Fibroblast of villous mesenchyme (primary cell): ENCODE measurements at regions not wholly inside any gene's neighbourhood (a gene's known extent, or its start where the extent isn't known, plus 50 kb on each side); places are given as distances from the start of the nearest gene placed in this dataset.
"Not testable (repeated sequence)": the region's sequence is repeated elsewhere in the genome, so short reads cannot be mapped to it uniquely, and the experiment has no call there.

Source experiments
- DNase-seq: peaks from one replicate; pipeline ENCODE4 v3.0.0-alpha.2; 2010; ENCODE audit warnings: low read depth
- H3K4me3 ChIP-seq: 2 replicates; pipeline ENCODE4 v1.5.1; 2011; ENCODE audit warnings: low read depth, mild to moderate bottlenecking, low read length
- TF ChIP-seq, protein P1 (sequence below): IDR thresholded peaks from 2 replicates; pipeline ENCODE4 v1.5.1; 2012; ENCODE audit warnings: low read depth, mild to moderate bottlenecking, low read length; ENCODE audit not compliant: insufficient read depth

DNA sequence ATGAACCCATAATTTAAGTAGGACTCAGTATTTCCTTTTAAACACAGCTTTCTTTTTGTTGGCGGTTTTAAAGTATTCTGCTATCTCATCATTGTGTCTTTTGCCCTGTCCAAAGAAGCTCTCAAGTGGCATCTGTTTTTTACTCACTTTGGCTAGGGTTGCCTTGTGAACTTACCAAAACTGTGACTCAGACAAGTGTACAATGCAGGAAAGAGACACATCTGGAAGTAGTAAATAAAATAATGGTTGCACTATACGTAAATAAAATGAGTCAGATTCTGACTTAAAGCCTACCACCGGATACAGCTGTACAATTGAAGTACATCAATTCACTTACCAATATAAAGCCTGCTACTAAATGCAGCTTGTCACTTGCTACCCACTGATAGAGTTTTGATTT lies 619.2 kb upstream of the LRFN5 start:
- H3K4me3 ChIP-seq = no peak overlapping the region
- peak; percentile 20 for DNase-seq
- TF ChIP-seq, protein P1, sequence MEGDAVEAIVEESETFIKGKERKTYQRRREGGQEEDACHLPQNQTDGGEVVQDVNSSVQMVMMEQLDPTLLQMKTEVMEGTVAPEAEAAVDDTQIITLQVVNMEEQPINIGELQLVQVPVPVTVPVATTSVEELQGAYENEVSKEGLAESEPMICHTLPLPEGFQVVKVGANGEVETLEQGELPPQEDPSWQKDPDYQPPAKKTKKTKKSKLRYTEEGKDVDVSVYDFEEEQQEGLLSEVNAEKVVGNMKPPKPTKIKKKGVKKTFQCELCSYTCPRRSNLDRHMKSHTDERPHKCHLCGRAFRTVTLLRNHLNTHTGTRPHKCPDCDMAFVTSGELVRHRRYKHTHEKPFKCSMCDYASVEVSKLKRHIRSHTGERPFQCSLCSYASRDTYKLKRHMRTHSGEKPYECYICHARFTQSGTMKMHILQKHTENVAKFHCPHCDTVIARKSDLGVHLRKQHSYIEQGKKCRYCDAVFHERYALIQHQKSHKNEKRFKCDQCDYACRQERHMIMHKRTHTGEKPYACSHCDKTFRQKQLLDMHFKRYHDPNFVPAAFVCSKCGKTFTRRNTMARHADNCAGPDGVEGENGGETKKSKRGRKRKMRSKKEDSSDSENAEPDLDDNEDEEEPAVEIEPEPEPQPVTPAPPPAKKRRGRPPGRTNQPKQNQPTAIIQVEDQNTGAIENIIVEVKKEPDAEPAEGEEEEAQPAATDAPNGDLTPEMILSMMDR = no peak

DNA sequence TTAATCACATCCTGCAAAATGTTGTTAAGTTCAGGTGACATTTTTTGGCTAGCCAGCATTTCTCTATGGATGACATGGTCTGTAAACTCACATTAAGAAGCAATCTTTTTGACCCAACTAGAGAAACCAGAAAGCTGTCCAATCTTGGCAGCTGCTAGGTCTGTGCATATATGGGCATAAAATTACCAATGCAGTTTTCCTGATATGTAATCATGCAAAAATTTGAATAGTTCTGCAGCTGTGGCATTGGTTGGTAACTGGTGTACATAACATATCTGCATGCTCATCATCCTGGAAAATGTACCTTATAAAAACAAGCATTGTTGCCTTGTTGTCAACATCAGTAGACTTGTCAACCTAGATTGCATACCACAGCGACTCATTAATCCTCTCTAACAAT lies 620.0 kb upstream of the LRFN5 start:
- no peak for DNase-seq
- H3K4me3 ChIP-seq = no peak overlapping the region
- TF ChIP-seq, protein P1 = no peak

DNA sequence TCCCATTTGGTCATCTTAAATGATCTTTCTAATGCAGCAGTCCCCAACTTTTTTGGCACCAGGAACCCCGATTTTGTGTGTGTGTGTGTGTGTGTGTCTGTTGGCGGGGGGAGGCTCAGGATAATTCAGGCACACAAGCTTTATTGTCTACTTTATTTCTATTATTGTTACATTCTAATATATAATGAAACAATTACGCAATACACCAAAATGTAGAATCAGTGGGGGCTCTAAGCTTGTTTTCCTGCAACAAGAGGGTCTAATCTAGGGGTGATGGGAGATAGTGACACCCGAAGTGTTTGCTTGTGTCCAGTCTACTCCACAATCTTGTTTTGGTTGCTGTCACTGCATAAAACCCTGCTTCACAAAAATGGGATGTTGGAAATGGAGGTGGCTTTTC lies 621.1 kb upstream of the LRFN5 start:
- TF ChIP-seq, protein P1 = no peak
- no peak for DNase-seq
- H3K4me3 ChIP-seq = no peak overlapping the region

DNA sequence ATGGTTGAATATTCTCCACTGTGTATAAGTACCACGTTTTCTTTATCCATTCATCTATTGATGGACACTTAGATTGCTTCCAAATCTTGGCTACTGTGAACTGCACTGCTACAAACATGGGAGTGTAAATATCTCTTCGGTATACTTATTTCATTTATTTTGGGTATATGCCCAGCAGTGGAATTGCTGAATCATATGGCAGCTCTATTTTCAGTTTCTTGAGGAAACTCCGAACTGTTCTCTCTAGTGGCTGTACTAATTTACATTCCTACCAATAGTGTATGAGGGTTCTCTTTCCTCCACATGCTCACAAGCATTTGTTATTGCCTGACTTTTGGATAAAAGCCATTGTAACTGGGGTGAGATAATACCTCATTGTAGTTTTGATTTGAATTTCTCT lies 623.1 kb upstream of the LRFN5 start:
- no peak for DNase-seq
- H3K4me3 ChIP-seq = no peak overlapping the region
- TF ChIP-seq, protein P1 = no peak

DNA sequence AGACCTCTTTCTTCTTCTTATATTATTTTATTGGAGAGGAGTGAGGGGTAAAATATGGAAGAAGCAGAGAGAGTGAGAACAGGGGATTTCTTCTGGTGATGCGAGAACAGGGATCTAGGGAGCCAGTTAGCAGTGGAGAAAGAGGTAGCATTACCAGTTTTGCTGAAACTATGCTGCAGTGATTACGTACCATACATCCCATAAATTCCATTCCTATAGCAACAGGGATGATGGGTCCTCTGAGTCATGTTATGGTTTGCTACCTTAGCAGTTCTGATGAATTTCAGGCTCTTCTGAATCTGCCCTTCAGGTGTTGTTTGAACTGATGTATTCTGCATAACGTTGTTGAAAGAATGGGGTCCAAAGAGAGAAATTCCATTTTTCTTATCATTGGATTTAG lies 625.4 kb upstream of the LRFN5 start:
- TF ChIP-seq, protein P1 = no peak
- H3K4me3 ChIP-seq = no peak overlapping the region
- no peak for DNase-seq

DNA sequence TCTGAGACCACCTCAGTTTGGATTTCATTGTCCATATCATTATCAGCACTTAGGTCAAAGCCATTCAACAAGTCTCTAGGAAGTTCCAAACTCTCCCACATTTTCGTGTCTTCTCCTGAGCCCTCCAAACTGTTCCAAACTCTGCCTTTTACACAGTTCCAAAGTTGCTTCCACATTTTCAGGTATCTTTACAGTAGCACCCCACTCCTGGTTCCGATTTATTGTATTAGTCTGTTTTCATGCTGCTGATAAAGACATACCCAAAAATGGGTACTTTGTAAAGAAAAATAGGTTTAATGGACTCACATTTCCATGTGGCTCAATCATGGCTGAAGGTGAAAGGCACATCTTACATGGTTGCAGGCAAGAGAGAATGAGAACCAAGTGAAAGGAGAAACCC lies 646.4 kb upstream of the LRFN5 start:
- not testable (repeated sequence) for DNase-seq, H3K4me3 ChIP-seq

DNA sequence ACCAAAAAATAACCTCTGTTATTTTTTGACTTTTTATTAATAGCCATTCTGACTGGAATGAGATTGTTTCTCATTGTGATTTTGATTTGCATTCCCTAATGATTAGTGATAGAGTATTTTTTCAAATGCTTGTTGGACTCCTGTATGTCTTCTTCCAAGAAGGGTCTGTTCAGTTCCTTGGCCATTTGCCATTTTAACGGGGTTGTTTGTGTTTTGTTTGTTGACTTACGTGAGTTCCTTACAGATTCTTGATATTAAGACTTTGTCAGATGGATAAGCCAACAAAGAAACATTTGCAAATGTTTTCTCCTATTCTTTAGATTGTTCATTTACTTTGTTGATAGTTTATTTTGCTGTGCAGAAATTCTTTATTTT lies 651.6 kb upstream of the LRFN5 start:
- TF ChIP-seq, protein P1 = no peak
- peak overlapping the region; percentile 61 for H3K4me3 ChIP-seq
- peak; percentile 3 for DNase-seq

DNA sequence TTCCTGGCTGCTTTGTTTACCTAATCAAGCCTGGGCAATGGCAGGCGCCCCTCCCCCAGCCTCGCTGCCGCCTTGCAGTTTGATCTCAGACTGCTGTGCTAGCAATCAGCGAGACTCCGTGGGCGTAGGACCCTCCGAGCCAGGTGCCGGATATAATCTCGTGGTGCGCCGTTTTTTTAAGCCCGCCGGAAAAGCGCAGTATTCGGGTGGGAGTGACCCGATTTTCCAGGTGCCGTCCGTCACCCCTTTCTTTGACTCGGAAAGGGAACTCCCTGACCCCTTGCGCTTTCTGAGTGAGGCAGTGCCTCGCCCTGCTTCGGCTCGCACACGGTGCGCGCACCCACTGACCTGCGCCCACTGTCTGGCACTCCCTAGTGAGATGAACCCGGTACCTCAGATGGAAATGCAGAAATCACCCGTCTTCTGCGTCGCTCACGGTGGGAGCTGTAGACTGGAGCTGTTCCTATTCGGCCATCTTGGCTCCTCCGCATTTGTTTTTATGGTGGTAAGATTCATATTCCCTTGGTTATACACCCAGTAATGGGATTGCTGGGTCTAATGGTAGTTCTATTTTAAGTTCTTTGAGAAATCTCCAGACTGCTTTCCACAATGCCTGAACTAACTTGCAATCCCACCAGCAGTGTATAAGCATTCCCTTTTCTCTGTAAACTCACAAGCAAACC lies 652.1 kb upstream of the LRFN5 start:
- H3K4me3 ChIP-seq = peak overlapping the region; percentile 61
- peak; percentile 1 for DNase-seq
